Brain pericyte (primary cell): ENCODE measurements at regions not wholly inside any gene's neighbourhood (a gene's known extent, or its start where the extent isn't known, plus 50 kb on each side); places are given as distances from the start of the nearest gene placed in this dataset.
"Not testable (repeated sequence)": the region's sequence is repeated elsewhere in the genome, so short reads cannot be mapped to it uniquely, and the experiment has no call there.

Experiments
- DNase-seq: peaks from one replicate; pipeline ENCODE4 v3.0.0-alpha.2; 2012; ENCODE audit warnings: low read depth, low spot score

- DNase-seq = no peak
Observed at GRCh38 chrX:1103360-1103759, 109.1 kb downstream of the CRLF2 start.

- DNase-seq = no peak
Observed at GRCh38 chrX:1102786-1103185, 109.7 kb downstream of the CRLF2 start.

- DNase-seq = not testable (repeated sequence)
Observed at GRCh38 chrX:1102221-1102620, 110.2 kb downstream of the CRLF2 start.

- no peak for DNase-seq
Observed at GRCh38 chrX:1099146-1099770, 113.2 kb downstream of the CRLF2 start.

GRCh38 chrX:1097328-1097727 lies 115.1 kb downstream of the CRLF2 start:
- no peak for DNase-seq

- no peak for DNase-seq
Observed at GRCh38 chrX:1094566-1095333, 117.7 kb downstream of the CRLF2 start.

GRCh38 chrX:1093586-1094421 lies 118.6 kb downstream of the CRLF2 start:
- DNase-seq = no peak

GRCh38 chrX:1093121-1093520 lies 119.3 kb downstream of the CRLF2 start:
- no peak for DNase-seq

- DNase-seq = no peak
Observed at GRCh38 chrX:1086444-1087409, 125.7 kb downstream of the CRLF2 start.

- not testable (repeated sequence) for DNase-seq
Observed at GRCh38 chrX:1085871-1086270, 126.6 kb downstream of the CRLF2 start.

GRCh38 chrX:1084689-1085088 lies 127.8 kb downstream of the CRLF2 start:
- DNase-seq = no peak

- DNase-seq = no peak
Observed at GRCh38 chrX:1076871-1077651, 135.4 kb downstream of the CRLF2 start.

GRCh38 chrX:1075741-1076140 lies 136.7 kb downstream of the CRLF2 start:
- DNase-seq = no peak

GRCh38 chrX:1075156-1075555 lies 137.3 kb downstream of the CRLF2 start:
- no peak for DNase-seq

- no peak for DNase-seq
Observed at GRCh38 chrX:1074755-1075154, 137.7 kb downstream of the CRLF2 start.

GRCh38 chrX:1074172-1074571 lies 138.3 kb downstream of the CRLF2 start:
- no peak for DNase-seq

- DNase-seq = no peak
Observed at GRCh38 chrX:1072637-1073377, 139.6 kb downstream of the CRLF2 start.

GRCh38 chrX:1071351-1071750 lies 141.1 kb downstream of the CRLF2 start:
- no peak for DNase-seq

GRCh38 chrX:1062351-1062750 lies 150.1 kb downstream of the CRLF2 start:
- no peak for DNase-seq

GRCh38 chrX:1060562-1060960 lies 151.9 kb downstream of the CRLF2 start:
- DNase-seq = no peak
